ENCODE measurements at regions not wholly inside any gene's neighbourhood (a gene's known extent, or its start where the extent isn't known, plus 50 kb on each side); places are given as distances from the start of the nearest gene placed in this dataset.

GRCh38 chr2:120921457-120921856, 185.8 kb downstream of the GLI2 start:
- H3K36me3 Mint-ChIP-seq (ENCODE audit: low read depth), result no peaks in the 10 kb centered on the region
- no peak overlapping the region for H3K27ac Mint-ChIP-seq
- no peak overlapping the region for H3K4me3 Mint-ChIP-seq
- no peaks in the 10 kb centered on the region for H3K27me3 Mint-ChIP-seq
- no peaks in the 10 kb centered on the region for H3K9me3 Mint-ChIP-seq
- H3K4me1 Mint-ChIP-seq (ENCODE audit: low read depth), result no peaks in the 10 kb centered on the region

DNA sequence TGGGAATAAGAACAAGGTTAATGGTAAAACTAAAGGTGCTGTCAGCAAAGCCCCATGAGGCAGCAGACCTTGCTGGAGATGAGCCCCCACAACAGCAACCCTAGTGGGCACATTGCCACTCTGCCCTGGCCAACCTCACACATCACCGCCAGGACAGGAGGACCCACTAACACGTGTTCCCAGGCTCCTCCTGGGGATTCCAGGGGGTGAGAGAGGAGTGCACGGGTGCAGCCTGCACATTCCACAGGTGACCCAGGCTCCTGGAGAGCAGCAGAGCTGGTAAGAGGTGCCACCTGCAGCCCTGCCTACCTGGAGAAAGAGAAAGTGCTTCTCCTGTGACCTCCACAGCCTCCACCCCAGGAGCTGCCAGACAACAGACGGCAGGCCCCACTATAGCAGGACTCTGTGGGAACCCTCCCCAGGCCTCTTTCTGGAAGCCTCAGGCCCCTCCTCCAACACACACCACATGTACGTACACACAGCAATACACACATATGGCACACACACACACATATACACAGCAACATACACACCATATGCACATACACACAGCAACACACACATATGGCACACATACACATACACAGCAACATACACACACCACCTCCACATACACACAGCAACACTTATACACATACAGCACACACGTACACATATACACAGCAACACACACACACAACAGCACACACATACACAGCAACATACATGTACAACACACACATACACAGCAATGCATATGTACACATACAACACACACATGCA, 187.1 kb downstream of the GLI2 start:
- no peak overlapping the region for H3K27ac Mint-ChIP-seq
- H3K9me3 Mint-ChIP-seq, result no peaks in the 10 kb centered on the region
- no peaks in the 10 kb centered on the region for H3K36me3 Mint-ChIP-seq (ENCODE audit: low read depth)
- H3K4me1 Mint-ChIP-seq (ENCODE audit: low read depth), result no peaks in the 10 kb centered on the region
- no peak overlapping the region for H3K4me3 Mint-ChIP-seq
- H3K27me3 Mint-ChIP-seq, result no peaks in the 10 kb centered on the region

DNA sequence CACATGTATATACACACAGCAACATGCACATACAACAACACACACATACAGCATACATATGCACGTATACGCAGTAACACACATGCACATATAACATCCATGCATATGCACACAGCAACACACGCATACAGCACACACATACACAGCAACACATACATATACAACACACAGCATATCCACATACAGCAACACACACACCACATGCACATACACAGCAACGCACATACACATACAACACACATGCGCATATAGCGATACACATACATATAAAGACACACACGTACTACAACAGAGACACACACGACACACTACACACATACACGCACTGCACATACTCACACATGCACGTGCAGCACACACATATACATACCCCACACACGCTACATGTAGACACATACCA, 187.8 kb downstream of the GLI2 start:
- H3K4me1 Mint-ChIP-seq (ENCODE audit: low read depth), result no peaks in the 10 kb centered on the region

DNA sequence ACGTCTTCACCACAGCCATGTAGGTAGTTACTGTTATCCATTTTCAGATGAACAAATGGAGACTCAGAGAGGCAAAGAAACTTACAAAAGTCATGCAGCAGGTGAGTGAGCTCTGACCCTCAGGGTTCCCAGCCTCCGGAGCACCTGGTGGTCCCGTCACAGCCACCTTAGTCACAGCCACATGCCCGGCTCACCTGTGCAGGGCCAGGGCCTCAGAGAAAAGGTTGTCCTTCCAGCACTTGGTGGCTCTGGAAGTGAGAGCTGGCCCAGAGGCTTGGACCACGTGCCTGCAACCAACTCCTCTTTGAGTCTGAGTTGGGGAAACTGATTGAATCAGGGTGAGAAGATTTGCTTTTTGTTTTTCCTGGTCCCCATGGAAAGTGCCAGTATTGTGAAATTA, 189.3 kb downstream of the GLI2 start:
- Mint-ChIP-seq H3K36me3 (ENCODE audit: low read depth) (no peaks in the 10 kb centered on the region), H3K4me3 (no peak overlapping the region), H3K9me3 (no peaks in the 10 kb centered on the region), H3K27me3 (no peaks in the 10 kb centered on the region), H3K27ac (no peak overlapping the region), H3K4me1 (ENCODE audit: low read depth) (no peaks in the 10 kb centered on the region)

More for the DNA sequence above, 187.8 kb downstream of the GLI2 start:
- no peak overlapping the region for H3K4me3 Mint-ChIP-seq
- no peak overlapping the region for H3K27ac Mint-ChIP-seq
- no peaks in the 10 kb centered on the region for H3K27me3 Mint-ChIP-seq
- no peaks in the 10 kb centered on the region for H3K36me3 Mint-ChIP-seq (ENCODE audit: low read depth)
- no peaks in the 10 kb centered on the region for H3K9me3 Mint-ChIP-seq

GRCh38 chr2:120926463-120927264, 191.0 kb downstream of the GLI2 start:
- H3K27me3 Mint-ChIP-seq, result no peaks in the 10 kb centered on the region
- no peak overlapping the region for H3K27ac Mint-ChIP-seq
- H3K4me3 Mint-ChIP-seq, result no peak overlapping the region
- H3K4me1 Mint-ChIP-seq (ENCODE audit: low read depth), result no peaks in the 10 kb centered on the region
- no peaks in the 10 kb centered on the region for H3K9me3 Mint-ChIP-seq
- no peaks in the 10 kb centered on the region for H3K36me3 Mint-ChIP-seq (ENCODE audit: low read depth)

DNA sequence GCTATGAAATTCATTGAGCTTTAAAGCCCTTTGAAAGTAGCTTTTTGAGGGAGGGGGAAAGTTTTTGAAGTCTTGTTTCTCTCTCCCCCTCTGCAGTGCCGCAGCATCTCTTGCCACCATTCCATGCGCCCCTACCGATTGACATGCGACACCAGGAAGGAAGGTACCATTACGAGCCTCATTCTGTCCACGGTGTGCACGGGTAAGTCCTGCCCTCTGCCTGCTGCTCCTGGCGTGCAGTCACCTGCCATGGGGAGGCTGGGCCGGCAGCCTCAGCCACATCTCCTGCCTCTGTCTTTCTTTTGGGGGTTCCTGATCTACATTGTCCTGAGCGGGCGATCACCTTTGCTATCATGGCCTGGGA, 191.6 kb downstream of the GLI2 start:
- H3K36me3 Mint-ChIP-seq (ENCODE audit: low read depth), result no peaks in the 10 kb centered on the region
- no peaks in the 10 kb centered on the region for H3K27me3 Mint-ChIP-seq
- no peak overlapping the region for H3K4me3 Mint-ChIP-seq
- H3K4me1 Mint-ChIP-seq (ENCODE audit: low read depth), result no peaks in the 10 kb centered on the region
- no peaks in the 10 kb centered on the region for H3K9me3 Mint-ChIP-seq
- H3K27ac Mint-ChIP-seq, result no peak overlapping the region

DNA sequence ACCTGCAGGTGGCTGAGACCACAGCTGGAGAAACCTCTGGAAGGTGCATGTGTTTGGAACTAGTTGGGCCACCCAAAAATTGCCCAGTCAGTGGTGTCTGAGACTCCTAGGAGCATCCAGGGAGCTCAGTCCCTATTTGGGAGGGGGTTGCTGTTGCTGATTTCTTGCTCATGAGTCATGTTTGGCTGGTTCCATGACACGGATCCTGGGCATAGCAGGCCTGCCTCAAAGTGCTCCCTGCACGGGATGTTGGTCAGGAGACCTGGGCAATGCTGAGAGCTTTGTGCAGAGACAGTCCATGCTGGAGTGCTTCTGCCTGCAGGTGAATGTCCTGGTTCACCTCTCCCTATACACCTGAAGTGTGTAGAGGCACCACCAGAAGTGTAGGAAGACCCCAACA, 194.2 kb downstream of the GLI2 start:
- no peaks in the 10 kb centered on the region for H3K4me1 Mint-ChIP-seq (ENCODE audit: low read depth)
- no peak overlapping the region for H3K27ac Mint-ChIP-seq
- no peak overlapping the region for H3K4me3 Mint-ChIP-seq
- no peaks in the 10 kb centered on the region for H3K9me3 Mint-ChIP-seq
- H3K36me3 Mint-ChIP-seq (ENCODE audit: low read depth), result no peaks in the 10 kb centered on the region
- H3K27me3 Mint-ChIP-seq, result no peaks in the 10 kb centered on the region

DNA sequence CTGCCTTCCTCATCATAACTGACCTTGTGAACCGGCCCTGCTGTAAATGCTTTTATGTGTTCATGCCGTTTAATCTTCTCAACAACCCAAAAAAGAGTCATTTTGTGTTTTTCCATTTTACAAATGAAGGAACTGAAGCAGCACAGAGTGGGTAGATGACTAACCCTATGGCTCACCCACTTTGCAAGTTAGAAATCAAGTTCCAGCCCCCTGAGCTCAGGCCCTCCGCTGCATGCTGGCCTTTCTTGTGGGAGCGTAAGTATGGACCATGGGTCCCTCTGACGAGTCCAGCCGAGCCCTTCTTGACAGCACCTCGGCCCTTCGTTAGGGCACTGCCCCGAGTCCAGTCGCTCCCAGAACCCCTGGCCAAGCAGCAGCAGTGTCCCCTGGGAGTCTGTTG, 194.6 kb downstream of the GLI2 start:
- Mint-ChIP-seq H3K4me1 (ENCODE audit: low read depth) (no peaks in the 10 kb centered on the region), H3K27me3 (no peaks in the 10 kb centered on the region), H3K36me3 (ENCODE audit: low read depth) (no peaks in the 10 kb centered on the region), H3K4me3 (no peak overlapping the region), H3K27ac (no peak overlapping the region), H3K9me3 (no peaks in the 10 kb centered on the region)

DNA sequence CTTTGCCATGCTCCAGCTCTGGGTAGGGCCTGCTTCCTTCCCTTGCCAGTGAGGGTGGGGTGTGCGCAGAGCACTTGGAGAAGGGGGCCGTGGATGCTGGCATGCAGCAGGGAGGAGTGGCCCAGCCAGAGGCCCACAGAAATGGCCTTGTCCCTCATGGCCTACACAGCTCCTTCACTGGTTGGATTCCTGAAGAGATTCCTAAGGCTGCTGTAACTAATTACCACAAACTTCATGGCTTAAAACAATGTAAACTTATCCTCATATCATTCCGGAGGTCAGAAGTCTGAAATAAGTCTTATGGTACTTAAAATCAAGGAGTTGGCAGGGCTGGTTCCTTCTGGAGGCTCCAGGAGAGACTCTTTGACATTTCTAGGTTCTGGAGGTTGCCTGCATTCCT, 195.2 kb downstream of the GLI2 start:
- Mint-ChIP-seq H3K9me3 (no peaks in the 10 kb centered on the region), H3K27ac (no peak overlapping the region), H3K27me3 (no peaks in the 10 kb centered on the region)

DNA sequence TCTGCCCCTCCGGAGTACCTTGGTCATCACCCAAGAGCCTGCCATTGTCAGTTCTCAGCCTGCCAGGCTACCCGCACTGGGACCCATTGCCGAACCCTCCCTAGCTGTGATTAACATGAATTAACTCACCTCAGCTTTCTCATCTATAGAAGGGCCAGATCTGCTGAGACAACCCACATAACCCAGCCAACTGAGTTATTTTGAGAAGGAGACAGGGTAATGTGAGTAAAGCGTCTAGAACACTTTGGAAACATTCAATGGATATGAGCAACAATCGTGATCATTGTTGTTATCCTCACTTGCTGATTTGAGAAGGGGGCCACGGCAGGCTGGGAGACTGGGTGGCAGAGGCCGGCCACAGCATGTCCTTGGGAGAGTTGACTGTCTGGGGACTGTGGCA, 196.8 kb downstream of the GLI2 start:
- H3K4me1 Mint-ChIP-seq (ENCODE audit: low read depth), result no peaks in the 10 kb centered on the region
- H3K4me3 Mint-ChIP-seq, result no peak overlapping the region
- no peaks in the 10 kb centered on the region for H3K9me3 Mint-ChIP-seq
- no peaks in the 10 kb centered on the region for H3K36me3 Mint-ChIP-seq (ENCODE audit: low read depth)
- no peaks in the 10 kb centered on the region for H3K27me3 Mint-ChIP-seq
- no peak overlapping the region for H3K27ac Mint-ChIP-seq

More for the DNA sequence above, 195.2 kb downstream of the GLI2 start:
- Mint-ChIP-seq H3K36me3 (ENCODE audit: low read depth) (no peaks in the 10 kb centered on the region), H3K4me3 (no peak overlapping the region), H3K4me1 (ENCODE audit: low read depth) (no peaks in the 10 kb centered on the region)

GRCh38 chr2:120932881-120933280, 197.2 kb downstream of the GLI2 start:
- Mint-ChIP-seq H3K27ac (no peak overlapping the region), H3K36me3 (ENCODE audit: low read depth) (no peaks in the 10 kb centered on the region), H3K4me3 (no peak overlapping the region), H3K27me3 (no peaks in the 10 kb centered on the region), H3K9me3 (no peaks in the 10 kb centered on the region), H3K4me1 (ENCODE audit: low read depth) (no peaks in the 10 kb centered on the region)

DNA sequence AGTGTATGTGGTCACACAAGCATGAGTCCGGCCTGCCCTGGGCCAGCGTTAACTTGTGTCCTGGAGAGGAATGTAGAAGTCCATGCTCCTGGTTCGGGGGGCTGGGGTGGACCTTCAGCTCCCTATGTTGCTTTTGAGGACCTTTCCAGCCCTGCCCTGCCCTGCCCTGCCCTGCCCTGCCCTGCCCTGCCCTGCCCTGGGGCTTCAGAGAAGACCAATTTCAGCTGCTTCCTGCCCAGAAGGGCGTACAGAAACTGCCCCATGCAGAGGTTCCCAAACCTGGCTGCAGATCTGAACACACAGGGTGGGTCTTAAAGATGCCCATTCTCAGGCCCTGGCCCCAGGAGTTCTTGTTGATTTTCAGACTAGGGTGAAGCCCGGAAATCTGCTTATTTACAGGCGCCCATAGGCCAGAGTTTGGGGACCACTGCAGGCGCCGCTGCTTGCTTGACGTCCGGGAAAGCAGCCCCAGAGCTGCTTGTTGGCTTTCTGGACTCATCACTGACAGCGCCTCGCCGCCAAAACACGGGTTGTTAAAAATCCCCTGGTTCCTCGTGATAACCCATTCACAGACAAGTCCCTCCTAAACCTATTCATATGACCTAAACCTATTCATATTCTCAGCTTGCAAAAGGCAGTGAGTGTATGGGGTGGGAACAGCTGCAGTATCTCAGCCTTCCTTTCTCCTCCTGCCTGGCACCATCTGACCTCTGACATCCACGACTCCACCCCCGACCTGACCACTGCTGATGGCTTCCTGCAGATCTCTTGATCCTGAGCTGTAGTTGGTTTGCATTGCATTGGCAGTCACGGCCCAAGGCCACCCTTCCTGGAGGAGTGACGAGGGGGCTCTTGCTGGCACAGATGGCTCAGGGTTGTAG, 198.3 kb downstream of the GLI2 start:
- H3K9me3 Mint-ChIP-seq, result no peaks in the 10 kb centered on the region
- no peak overlapping the region for H3K27ac Mint-ChIP-seq
- no peaks in the 10 kb centered on the region for H3K4me1 Mint-ChIP-seq (ENCODE audit: low read depth)
- H3K27me3 Mint-ChIP-seq, result no peaks in the 10 kb centered on the region
- no peaks in the 10 kb centered on the region for H3K36me3 Mint-ChIP-seq (ENCODE audit: low read depth)
- H3K4me3 Mint-ChIP-seq, result no peak overlapping the region

GRCh38 chr2:120934574-120935338, 199.1 kb downstream of the GLI2 start:
- Mint-ChIP-seq H3K36me3 (ENCODE audit: low read depth) (no peaks in the 10 kb centered on the region), H3K4me3 (no peak overlapping the region), H3K9me3 (no peaks in the 10 kb centered on the region), H3K27ac (no peak overlapping the region), H3K4me1 (ENCODE audit: low read depth) (no peaks in the 10 kb centered on the region), H3K27me3 (no peaks in the 10 kb centered on the region)

All from stimulated activated naive CD8-positive, alpha-beta T cell treated with anti-CD3 and anti-CD28 coated beads, Interleukin-15, Interleukin-2, amounts not matched to agents 100 ng/mL and 50 ng/mL, for 24 hours (primary cell).